ENCODE measurements at regions not wholly inside any gene's neighbourhood (a gene's known extent, or its start where the extent isn't known, plus 50 kb on each side); places are given as distances from the start of the nearest gene placed in this dataset.

DNA sequence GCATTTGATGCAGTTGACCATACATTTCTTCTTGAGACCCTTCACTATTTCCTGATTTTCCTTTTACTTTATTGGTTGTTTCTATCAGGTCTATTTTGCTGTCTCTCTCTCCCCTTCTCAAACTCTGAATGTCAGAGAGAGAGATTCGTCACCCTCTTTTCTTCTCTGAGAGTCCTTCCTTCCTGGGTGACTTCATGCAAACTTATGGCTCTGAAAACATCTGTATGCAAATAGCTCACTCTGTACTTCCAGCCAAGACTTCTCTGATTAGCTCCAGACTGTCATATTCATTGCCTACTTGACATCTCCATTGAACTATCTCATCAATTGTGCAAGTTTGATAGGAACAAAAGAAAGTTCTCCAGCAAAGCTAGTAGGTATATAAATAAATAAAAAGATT lies 191.7 kb upstream of the KLF6 start:
- TF ChIP-seq, protein P1, sequence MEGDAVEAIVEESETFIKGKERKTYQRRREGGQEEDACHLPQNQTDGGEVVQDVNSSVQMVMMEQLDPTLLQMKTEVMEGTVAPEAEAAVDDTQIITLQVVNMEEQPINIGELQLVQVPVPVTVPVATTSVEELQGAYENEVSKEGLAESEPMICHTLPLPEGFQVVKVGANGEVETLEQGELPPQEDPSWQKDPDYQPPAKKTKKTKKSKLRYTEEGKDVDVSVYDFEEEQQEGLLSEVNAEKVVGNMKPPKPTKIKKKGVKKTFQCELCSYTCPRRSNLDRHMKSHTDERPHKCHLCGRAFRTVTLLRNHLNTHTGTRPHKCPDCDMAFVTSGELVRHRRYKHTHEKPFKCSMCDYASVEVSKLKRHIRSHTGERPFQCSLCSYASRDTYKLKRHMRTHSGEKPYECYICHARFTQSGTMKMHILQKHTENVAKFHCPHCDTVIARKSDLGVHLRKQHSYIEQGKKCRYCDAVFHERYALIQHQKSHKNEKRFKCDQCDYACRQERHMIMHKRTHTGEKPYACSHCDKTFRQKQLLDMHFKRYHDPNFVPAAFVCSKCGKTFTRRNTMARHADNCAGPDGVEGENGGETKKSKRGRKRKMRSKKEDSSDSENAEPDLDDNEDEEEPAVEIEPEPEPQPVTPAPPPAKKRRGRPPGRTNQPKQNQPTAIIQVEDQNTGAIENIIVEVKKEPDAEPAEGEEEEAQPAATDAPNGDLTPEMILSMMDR (IDR thresholded peaks at IDR 0.05 in 8 of 11, conservative IDR thresholded peaks at IDR 0.05 in 3 of 11) = no peak
- TF ChIP-seq POLR2A (IDR thresholded peaks at IDR 0.05) = no peak
